MM.1S (cell line): ENCODE measurements at regions not wholly inside any gene's neighbourhood (a gene's known extent, or its start where the extent isn't known, plus 50 kb on each side); places are given as distances from the start of the nearest gene placed in this dataset.

Experiments used
- DNase-seq: peaks from one replicate; pipeline ENCODE4 v3.0.0-alpha.2; 2015
- H2AFZ ChIP-seq: fragments of 300-600 bp; sonication (generic); 2 replicates; pipeline ENCODE4 v1.6.0; 2016; ENCODE audit warnings: antibody characterized with exemption, low read length
- H3F3A ChIP-seq: fragments of 300-600 bp; sonication (generic); 2 replicates; pipeline ENCODE4 v1.6.1; 2016; ENCODE audit warnings: mild to moderate bottlenecking, antibody characterized with exemption, low read length, moderate library complexity, mixed read lengths; ENCODE audit not compliant: insufficient read depth
- H3K27ac ChIP-seq: fragments of 300-600 bp; sonication (generic); 2 replicates; pipeline ENCODE4 v1.5.1; 2016; ENCODE audit warnings: mild to moderate bottlenecking, low read length
- H3K27me3 ChIP-seq: fragments of 300-600 bp; sonication (generic); replicated peaks from 2 replicates; pipeline ENCODE4 v1.6.0; 2016; ENCODE audit warnings: low read length; ENCODE audit not compliant: insufficient read depth
- H3K36me3 ChIP-seq: fragments of 300-600 bp; sonication (generic); replicated peaks from 2 replicates; pipeline ENCODE4 v1.6.1; 2016; ENCODE audit warnings: mild to moderate bottlenecking, low read length, mixed read lengths; ENCODE audit not compliant: insufficient read depth
- H3K4me1 ChIP-seq: fragments of 300-600 bp; sonication (generic); 2 replicates; pipeline ENCODE4 v1.6.1; 2016; ENCODE audit warnings: low read length, mixed read lengths
- H3K4me2 ChIP-seq: fragments of 300-600 bp; sonication (generic); 2 replicates; pipeline ENCODE4 v1.6.0; 2016; ENCODE audit warnings: low read depth, low read length
- H3K4me3 ChIP-seq: fragments of 300-600 bp; sonication (generic); 2 replicates; pipeline ENCODE4 v1.5.1; 2016; ENCODE audit warnings: low read length, mixed read lengths
- H3K79me2 ChIP-seq: fragments of 300-600 bp; sonication (generic); 2 replicates; pipeline ENCODE4 v1.6.1; 2016; ENCODE audit warnings: mixed run types, low read length, mixed read lengths
- H3K9ac ChIP-seq: fragments of 300-600 bp; sonication (generic); 2 replicates; pipeline ENCODE4 v1.6.1; 2016; ENCODE audit warnings: low read length, mixed read lengths
- H3K9me2 ChIP-seq: fragments of 300-600 bp; sonication (generic); replicated peaks from 2 replicates; pipeline ENCODE4 v1.6.1; 2016; ENCODE audit warnings: mild to moderate bottlenecking, low read length, mixed read lengths; ENCODE audit not compliant: insufficient read depth
- H3K9me3 ChIP-seq: fragments of 300-600 bp; sonication (generic); replicated peaks from 2 replicates; pipeline ENCODE4 v1.6.1; 2016; ENCODE audit warnings: mild to moderate bottlenecking, low read length, mixed read lengths; ENCODE audit not compliant: insufficient read depth
- H4K20me1 ChIP-seq: fragments of 300-600 bp; sonication (generic); 2 replicates; pipeline ENCODE4 v1.6.1; 2016; ENCODE audit warnings: mild to moderate bottlenecking, low read length, moderate library complexity, mixed read lengths; ENCODE audit not compliant: insufficient read depth
- EZH2 ChIP-seq: fragments of 300-600 bp; sonication (generic); optimal IDR thresholded peaks from 2 replicates; pipeline ENCODE3; 2017; ENCODE audit warnings: low read depth, mild to moderate bottlenecking, antibody characterized with exemption, low read length, mixed read lengths
- EZH2phosphoT487 ChIP-seq: fragments of 300-600 bp; sonication (generic); IDR thresholded peaks from 2 replicates; pipeline ENCODE4 v1.6.1; 2018; ENCODE audit warnings: antibody characterized with exemption, low read length
- TF ChIP-seq, protein P1 (sequence below): fragments of 300-600 bp; sonication (generic); IDR thresholded peaks from 2 replicates; pipeline ENCODE4 v1.5.1; 2016; ENCODE audit warnings: antibody characterized with exemption, low read length, mixed read lengths

GRCh38 chr6:23184351-23184750 is 615.0 kb downstream of the HDGFL1 start:
- no peaks in the 10 kb centered on the region for H3K9me3 ChIP-seq
- H4K20me1 ChIP-seq, result no peaks in the 10 kb centered on the region
- no peaks in the 10 kb centered on the region for H3K36me3 ChIP-seq
- no peak overlapping the region for H3K9ac ChIP-seq
- H3K27me3 ChIP-seq, result no peaks in the 10 kb centered on the region
- H3K4me3 ChIP-seq, result no peak overlapping the region
- no peak overlapping the region for H3K4me2 ChIP-seq
- no peak for DNase-seq
- no peaks in the 10 kb centered on the region for H3K79me2 ChIP-seq
- H2AFZ ChIP-seq, result no peak overlapping the region
- H3K9me2 ChIP-seq, result no peaks in the 10 kb centered on the region
- TF ChIP-seq EZH2, result no peak
- TF ChIP-seq, protein P1, sequence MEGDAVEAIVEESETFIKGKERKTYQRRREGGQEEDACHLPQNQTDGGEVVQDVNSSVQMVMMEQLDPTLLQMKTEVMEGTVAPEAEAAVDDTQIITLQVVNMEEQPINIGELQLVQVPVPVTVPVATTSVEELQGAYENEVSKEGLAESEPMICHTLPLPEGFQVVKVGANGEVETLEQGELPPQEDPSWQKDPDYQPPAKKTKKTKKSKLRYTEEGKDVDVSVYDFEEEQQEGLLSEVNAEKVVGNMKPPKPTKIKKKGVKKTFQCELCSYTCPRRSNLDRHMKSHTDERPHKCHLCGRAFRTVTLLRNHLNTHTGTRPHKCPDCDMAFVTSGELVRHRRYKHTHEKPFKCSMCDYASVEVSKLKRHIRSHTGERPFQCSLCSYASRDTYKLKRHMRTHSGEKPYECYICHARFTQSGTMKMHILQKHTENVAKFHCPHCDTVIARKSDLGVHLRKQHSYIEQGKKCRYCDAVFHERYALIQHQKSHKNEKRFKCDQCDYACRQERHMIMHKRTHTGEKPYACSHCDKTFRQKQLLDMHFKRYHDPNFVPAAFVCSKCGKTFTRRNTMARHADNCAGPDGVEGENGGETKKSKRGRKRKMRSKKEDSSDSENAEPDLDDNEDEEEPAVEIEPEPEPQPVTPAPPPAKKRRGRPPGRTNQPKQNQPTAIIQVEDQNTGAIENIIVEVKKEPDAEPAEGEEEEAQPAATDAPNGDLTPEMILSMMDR, result no peak
- TF ChIP-seq EZH2phosphoT487, result no peak
- no peaks in the 10 kb centered on the region for H3F3A ChIP-seq
- no peak overlapping the region for H3K27ac ChIP-seq
- no peaks in the 10 kb centered on the region for H3K4me1 ChIP-seq

DNA sequence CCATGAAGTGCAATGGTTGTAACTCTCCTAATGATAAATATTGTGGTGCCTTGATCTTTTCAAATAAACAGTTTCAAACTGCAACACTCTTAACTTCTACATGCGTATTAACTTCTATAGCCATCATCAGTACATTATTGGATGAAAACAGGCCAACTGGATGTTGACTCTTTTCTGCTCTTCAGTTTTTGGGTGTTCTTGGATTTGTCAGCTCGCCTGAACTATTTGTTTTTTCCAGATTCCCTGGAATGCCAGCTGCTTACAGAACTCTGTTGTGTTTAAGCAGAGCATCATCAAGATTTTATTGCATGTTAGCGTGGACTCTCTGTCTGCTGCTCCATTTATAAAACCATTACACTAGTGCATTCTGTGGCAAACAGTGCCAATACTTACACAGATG is 626.1 kb downstream of the HDGFL1 start:
- TF ChIP-seq EZH2, result no peak
- TF ChIP-seq EZH2phosphoT487, result no peak
- TF ChIP-seq, protein P1, result no peak
- Histone ChIP-seq H4K20me1 (no peaks in the 10 kb centered on the region), H3K27ac (no peak overlapping the region), H3K79me2 (no peaks in the 10 kb centered on the region), H3K9me2 (no peaks in the 10 kb centered on the region), H3K4me3 (no peak overlapping the region), H3K36me3 (no peaks in the 10 kb centered on the region), H3K9me3 (no peaks in the 10 kb centered on the region), H3K4me2 (no peak overlapping the region), H3K4me1 (no peaks in the 10 kb centered on the region), H3K27me3 (no peaks in the 10 kb centered on the region), H3F3A (no peaks in the 10 kb centered on the region), H3K9ac (no peak overlapping the region), H2AFZ (no peak overlapping the region)
- DNase-seq, result no peak

GRCh38 chr6:23199541-23199940 is 630.2 kb downstream of the HDGFL1 start:
- Histone ChIP-seq H3K9ac (no peak overlapping the region), H3K4me3 (no peak overlapping the region), H3K9me3 (no peaks in the 10 kb centered on the region), H2AFZ (no peak overlapping the region), H3K79me2 (no peaks in the 10 kb centered on the region), H3K27me3 (no peaks in the 10 kb centered on the region), H3F3A (no peaks in the 10 kb centered on the region), H3K27ac (no peak overlapping the region), H3K4me2 (no peak overlapping the region), H3K9me2 (no peaks in the 10 kb centered on the region), H3K4me1 (no peaks in the 10 kb centered on the region), H4K20me1 (no peaks in the 10 kb centered on the region), H3K36me3 (no peaks in the 10 kb centered on the region)
- TF ChIP-seq EZH2, result no peak
- TF ChIP-seq, protein P1, result no peak
- TF ChIP-seq EZH2phosphoT487, result no peak
- DNase-seq, result no peak
